ENCODE measurements at regions not wholly inside any gene's neighbourhood (a gene's known extent, or its start where the extent isn't known, plus 50 kb on each side); places are given as distances from the start of the nearest gene placed in this dataset.
"Not testable (repeated sequence)": the region's sequence is repeated elsewhere in the genome, so short reads cannot be mapped to it uniquely, and the experiment has no call there.

- ATAC-seq, result no peak
- ChIA-PET POLR2A (no interaction called here), CTCF (no interaction called here)
- H3K4me3 Mint-ChIP-seq, result no peak overlapping the region
- intact Hi-C loops (cut with micrococcal nuclease), result no loop called here
- H3K4me1 ChIP-seq (ENCODE audit: control insufficient read depth in 2 of 2, insufficient read depth in 2 of 2, low read length in 2 of 2), result no peaks in the 10 kb centered on the region
- H3K27ac Mint-ChIP-seq, result no peak overlapping the region
- no peak overlapping the region for H3K4me3 ChIP-seq (ENCODE audit: low read length)
- peaks cover 0 to 10% (median 0%) of the 10 kb centered on the region in 11 donors for H3K9me3 Mint-ChIP-seq
- no peaks in the 10 kb centered on the region for H3K9me3 ChIP-seq (ENCODE audit: control insufficient read depth in 2 of 3, low read length in 3 of 3)
- H3K4me1 Mint-ChIP-seq, result no peaks in the 10 kb centered on the region
- no peaks in the 10 kb centered on the region for H3K27me3 ChIP-seq (ENCODE audit: control insufficient read depth in 2 of 2, insufficient read depth in 2 of 2, low read length in 2 of 2)
- no peaks in the 10 kb centered on the region for H3K36me3 ChIP-seq (ENCODE audit: control insufficient read depth in 2 of 3, insufficient read depth in 3 of 3, low read length in 3 of 3)
- no peak overlapping the region for H3K27ac ChIP-seq (ENCODE audit: low read depth, low read length)
- DNase-seq, result no peak
- no peaks in the 10 kb centered on the region for H3K36me3 Mint-ChIP-seq
- no peaks in the 10 kb centered on the region for H3K27me3 Mint-ChIP-seq
Observed at GRCh38 chr7:113548137-113548536, 370.7 kb downstream of the PPP1R3A start.

GRCh38 chr7:113521468-113521867 is 397.3 kb downstream of the PPP1R3A start:
- DNase-seq (no peak), ATAC-seq (no peak)
- H3K36me3 Mint-ChIP-seq, result no peaks in the 10 kb centered on the region
- no peaks in the 10 kb centered on the region for H3K4me1 Mint-ChIP-seq
- no peak overlapping the region for H3K4me3 Mint-ChIP-seq
- Histone ChIP-seq H3K4me3 (ENCODE audit: low read length) (no peak overlapping the region), H3K4me1 (ENCODE audit: control insufficient read depth in 2 of 2, insufficient read depth in 2 of 2, low read length in 2 of 2) (no peaks in the 10 kb centered on the region), H3K27ac (ENCODE audit: low read depth, low read length) (no peak overlapping the region), H3K27me3 (ENCODE audit: control insufficient read depth in 2 of 2, insufficient read depth in 2 of 2, low read length in 2 of 2) (no peaks in the 10 kb centered on the region), H3K36me3 (ENCODE audit: control insufficient read depth in 2 of 3, insufficient read depth in 3 of 3, low read length in 3 of 3) (no peaks in the 10 kb centered on the region), H3K9me3 (ENCODE audit: control insufficient read depth in 2 of 3, low read length in 3 of 3) (no peaks in the 10 kb centered on the region)
- peaks cover 1 to 24% (median 7%) of the 10 kb centered on the region in 11 donors for H3K9me3 Mint-ChIP-seq
- POLR2A ChIA-PET, result no interaction called here
- no peaks in the 10 kb centered on the region for H3K27me3 Mint-ChIP-seq
- H3K27ac Mint-ChIP-seq, result no peak overlapping the region
- CTCF ChIA-PET, result no interaction called here
- intact Hi-C loops (cut with micrococcal nuclease), result no loop called here

GRCh38 chr7:113519472-113519871 is 399.3 kb downstream of the PPP1R3A start:
- Histone ChIP-seq H3K27me3 (ENCODE audit: control insufficient read depth in 2 of 2, insufficient read depth in 2 of 2, low read length in 2 of 2) (no peaks in the 10 kb centered on the region), H3K4me1 (ENCODE audit: control insufficient read depth in 2 of 2, insufficient read depth in 2 of 2, low read length in 2 of 2) (no peaks in the 10 kb centered on the region), H3K9me3 (ENCODE audit: control insufficient read depth in 2 of 3, low read length in 3 of 3) (no peaks in the 10 kb centered on the region), H3K4me3 (ENCODE audit: low read length) (no peak overlapping the region), H3K27ac (ENCODE audit: low read depth, low read length) (no peak overlapping the region), H3K36me3 (ENCODE audit: control insufficient read depth in 2 of 3, insufficient read depth in 3 of 3, low read length in 3 of 3) (no peaks in the 10 kb centered on the region)
- Mint-ChIP-seq H3K27me3 (no peaks in the 10 kb centered on the region), H3K4me3 (no peak overlapping the region), H3K4me1 (no peaks in the 10 kb centered on the region), H3K36me3 (no peaks in the 10 kb centered on the region), H3K27ac (no peak overlapping the region), H3K9me3 (peaks cover 3 to 26% (median 11%) of the 10 kb centered on the region in 11 donors)
- ChIA-PET POLR2A (no interaction called here), CTCF (no interaction called here)
- ATAC-seq (no peak), DNase-seq (no peak)
- intact Hi-C loops (cut with micrococcal nuclease), result loop anchor here in 1 of 2 donors (10.0 kb wide), 1 partner anchor 55 kb away; no protein-coding TSS in a partner anchor

- Histone ChIP-seq H3K27ac (ENCODE audit: low read depth, low read length) (no peak overlapping the region), H3K36me3 (ENCODE audit: control insufficient read depth in 2 of 3, insufficient read depth in 3 of 3, low read length in 3 of 3) (no peaks in the 10 kb centered on the region), H3K9me3 (ENCODE audit: control insufficient read depth in 2 of 3, low read length in 3 of 3) (no peaks in the 10 kb centered on the region), H3K4me1 (ENCODE audit: control insufficient read depth in 2 of 2, insufficient read depth in 2 of 2, low read length in 2 of 2) (no peaks in the 10 kb centered on the region), H3K4me3 (ENCODE audit: low read length) (no peak overlapping the region), H3K27me3 (ENCODE audit: control insufficient read depth in 2 of 2, insufficient read depth in 2 of 2, low read length in 2 of 2) (no peaks in the 10 kb centered on the region)
- ATAC-seq (no peak), DNase-seq (no peak)
- H3K9me3 Mint-ChIP-seq, result peaks cover 0 to 12% (median 2%) of the 10 kb centered on the region in 11 donors
- H3K27me3 Mint-ChIP-seq, result no peaks in the 10 kb centered on the region
- H3K4me3 Mint-ChIP-seq, result no peak overlapping the region
- no peaks in the 10 kb centered on the region for H3K4me1 Mint-ChIP-seq
- intact Hi-C loops (cut with micrococcal nuclease), result no loop called here
- ChIA-PET POLR2A (no interaction called here), CTCF (no interaction called here)
- no peaks in the 10 kb centered on the region for H3K36me3 Mint-ChIP-seq
- H3K27ac Mint-ChIP-seq, result no peak overlapping the region
Observed at GRCh38 chr7:113504691-113505090, 386.3 kb upstream of the SMIM30 start.

GRCh38 chr7:113504142-113504541 is 385.8 kb upstream of the SMIM30 start:
- no peaks in the 10 kb centered on the region for H3K27me3 Mint-ChIP-seq
- peaks cover 0 to 12% (median 2%) of the 10 kb centered on the region in 11 donors for H3K9me3 Mint-ChIP-seq
- Histone ChIP-seq H3K4me1 (ENCODE audit: control insufficient read depth in 2 of 2, insufficient read depth in 2 of 2, low read length in 2 of 2) (no peaks in the 10 kb centered on the region), H3K9me3 (ENCODE audit: control insufficient read depth in 2 of 3, low read length in 3 of 3) (no peaks in the 10 kb centered on the region), H3K36me3 (ENCODE audit: control insufficient read depth in 2 of 3, insufficient read depth in 3 of 3, low read length in 3 of 3) (no peaks in the 10 kb centered on the region), H3K27me3 (ENCODE audit: control insufficient read depth in 2 of 2, insufficient read depth in 2 of 2, low read length in 2 of 2) (no peaks in the 10 kb centered on the region), H3K4me3 (ENCODE audit: low read length) (no peak overlapping the region), H3K27ac (ENCODE audit: low read depth, low read length) (no peak overlapping the region)
- no peak overlapping the region for H3K4me3 Mint-ChIP-seq
- DNase-seq (no peak), ATAC-seq (no peak)
- POLR2A ChIA-PET, result no interaction called here
- no peak overlapping the region for H3K27ac Mint-ChIP-seq
- CTCF ChIA-PET, result no interaction called here
- H3K4me1 Mint-ChIP-seq, result no peaks in the 10 kb centered on the region
- intact Hi-C loops (cut with micrococcal nuclease), result no loop called here
- no peaks in the 10 kb centered on the region for H3K36me3 Mint-ChIP-seq

- POLR2A ChIA-PET; H3K36me3 Mint-ChIP-seq; DNase-seq; ATAC-seq; H3K27me3 Mint-ChIP-seq; H3K9me3 ChIP-seq (ENCODE audit: control insufficient read depth in 2 of 3, low read length in 3 of 3); H3K27ac Mint-ChIP-seq; H3K4me1 Mint-ChIP-seq; H3K27me3 ChIP-seq (ENCODE audit: control insufficient read depth in 2 of 2, insufficient read depth in 2 of 2, low read length in 2 of 2); H3K9me3 Mint-ChIP-seq; intact Hi-C loops (cut with micrococcal nuclease); H3K4me3 ChIP-seq (ENCODE audit: low read length); H3K27ac ChIP-seq (ENCODE audit: low read depth, low read length); H3K4me1 ChIP-seq (ENCODE audit: control insufficient read depth in 2 of 2, insufficient read depth in 2 of 2, low read length in 2 of 2); H3K4me3 Mint-ChIP-seq; H3K36me3 ChIP-seq (ENCODE audit: control insufficient read depth in 2 of 3, insufficient read depth in 3 of 3, low read length in 3 of 3); CTCF ChIA-PET: not testable (repeated sequence)
Observed at GRCh38 chr7:113496586-113496985, 378.2 kb upstream of the SMIM30 start.

GRCh38 chr7:113494797-113495566 is 376.6 kb upstream of the SMIM30 start:
- ATAC-seq; H3K9me3 ChIP-seq (ENCODE audit: control insufficient read depth in 2 of 3, low read length in 3 of 3); H3K36me3 ChIP-seq (ENCODE audit: control insufficient read depth in 2 of 3, insufficient read depth in 3 of 3, low read length in 3 of 3); H3K27ac ChIP-seq (ENCODE audit: low read depth, low read length); H3K9me3 Mint-ChIP-seq; intact Hi-C loops (cut with micrococcal nuclease); H3K27me3 ChIP-seq (ENCODE audit: control insufficient read depth in 2 of 2, insufficient read depth in 2 of 2, low read length in 2 of 2); H3K4me3 Mint-ChIP-seq; H3K4me3 ChIP-seq (ENCODE audit: low read length); H3K27me3 Mint-ChIP-seq; DNase-seq; POLR2A ChIA-PET; H3K4me1 Mint-ChIP-seq; CTCF ChIA-PET; H3K4me1 ChIP-seq (ENCODE audit: control insufficient read depth in 2 of 2, insufficient read depth in 2 of 2, low read length in 2 of 2); H3K27ac Mint-ChIP-seq; H3K36me3 Mint-ChIP-seq: not testable (repeated sequence)

Measured in naive thymus-derived CD4-positive, alpha-beta T cell (primary cell).